Heart left ventricle (tissue), 16 donors: ENCODE measurements at regions not wholly inside any gene's neighbourhood (a gene's known extent, or its start where the extent isn't known, plus 50 kb on each side); places are given as distances from the start of the nearest gene placed in this dataset.
"Not testable (repeated sequence)": the region's sequence is repeated elsewhere in the genome, so short reads cannot be mapped to it uniquely, and the experiment has no call there.

Experiments
- ATAC-seq, 4 donors: fragments of 200-7000 bp; cut with Tn5 transposase; one replicate each; pipeline ENCODE4 v1.9.1; 2020 to 2022; ENCODE audit warnings: moderate library complexity in 4 of 4, mild to moderate bottlenecking in 3 of 4, moderate number of reproducible peaks in 1 of 4
- DNase-seq, 5 donors: peaks; one replicate each; pipeline ENCODE4 v3.0.0-alpha.2; 2020
- H3K27ac ChIP-seq, 12 donors: fragments of 200-600 bp; sonication (generic) in 4 of 12; one replicate each; pipeline versions ENCODE4 v1.5.0 to v1.8.0; 2016 to 2022; ENCODE audit warnings: mild to moderate bottlenecking in 2 of 12
- H3K27me3 ChIP-seq, 9 donors: fragments of 200-600 bp; sonication (generic) in 2 of 9; one replicate each; pipeline versions ENCODE4 v1.5.1 to v1.8.0; 2016 to 2022; ENCODE audit warnings: mild to moderate bottlenecking in 3 of 9
- H3K36me3 ChIP-seq, 9 donors: fragments of 200-600 bp; sonication (generic) in 2 of 9; one replicate each; pipeline versions ENCODE4 v1.5.0 to v1.8.0; 2018 to 2022; ENCODE audit warnings: mild to moderate bottlenecking in 2 of 9
- H3K4me1 ChIP-seq, 12 donors: fragments of 200-600 bp; sonication (generic) in 4 of 12; one replicate each; pipeline versions ENCODE4 v1.5.0 to v1.8.0; 2016 to 2022; ENCODE audit warnings: mild to moderate bottlenecking in 3 of 12
- H3K4me3 ChIP-seq, 12 donors: fragments of 200-600 bp; sonication (generic) in 4 of 12; one replicate each; pipeline versions ENCODE4 v1.5.0 to v1.8.0; 2017 to 2022; ENCODE audit warnings: mild to moderate bottlenecking in 9 of 12, moderate library complexity in 4 of 12
- H3K9me3 ChIP-seq, 12 donors: fragments of 200-600 bp; sonication (generic) in 4 of 12; one replicate each; pipeline versions ENCODE4 v1.5.0 to v1.8.0; 2016 to 2022; ENCODE audit warnings: mild to moderate bottlenecking in 1 of 12
- CTCF ChIP-seq, 12 donors: fragments of 200-600 bp; sonication (generic) in 4 of 12; IDR thresholded peaks; one replicate each; pipeline versions ENCODE4 v1.5.0 to v1.8.0; 2018 to 2022; ENCODE audit warnings: antibody characterized with exemption in 12 of 12, mild to moderate bottlenecking in 5 of 12
- POLR2A ChIP-seq, 2 donors: fragments of 450-650 bp; IDR thresholded peaks; one replicate each; pipeline ENCODE4 v1.6.1; 2017; ENCODE audit warnings: antibody characterized with exemption in 2 of 2, mild to moderate bottlenecking in 2 of 2, moderate library complexity in 2 of 2
- WGBS, 4 donors: extraction: QIAGEN DNeasy Blood & Tissue Kit in 2 of 4; methylation state at CpG; one replicate each; pipeline versions ENCODE4 v1.1.5 to v1.1.7; 2013 to 2018; 5-methylcytosine and 5-hydroxymethylcytosine counted together
- intact Hi-C, 10 donors: fragments of 100-400 bp; cut with DNase I; formaldehyde crosslinking; loops; one replicate each; pipeline versions ENCODE4 v1.11.1 to v1.14.2; 2022
- donor health status: ischemic (EF 13 %, LVEDD 7.1; RV severe dilation, severe dysfunction).
- donor health status: healthy with polysubstance abuse.
- donor health status: DM: no; HTN: yes; CAD: no.
- donor health status: DM: no; HTN: no; CAD: no.
- donor health status: ischemic (EF 25% LVEDD 6.9; RV normal size, moderate dysfunction).
- donor health status: ischemic (EF 25% LVEDD 5.7; RV mildly dilated, moderate dysfunction).
- donor health status: healthy.
- donor health status: DM: yes; HTN: yes; CAD: no.
- donor health status: ischemic (EF 35%, LVEDD 5.7; RV mildly dilated, moderate dysfunction).
- donor health status: nonischemic (EF 11% LVEDD 7.7; RV severe dilation, severe dysfunction).
- donor health status: DM: yes; HTN: yes; CAD: no.
- donor health status: PGD.
- donor health status: ischemic (EF 29% LVEDD 5.4; RV normal size, mild dysfunction).
- donor health status: nonischemic (EF 23%, LVEDD 6.1; RV moderate dilation, normal function).

- H3K4me3 ChIP-seq, result no peak overlapping the region
- no peaks in the 10 kb centered on the region for H3K27me3 ChIP-seq
- DNase-seq (no peak), ATAC-seq (no peak)
- 56 to 68% (median 61%) methylated on average over 3 of the region's 3 CpGs for WGBS, 4 donors
- intact Hi-C loops, result no loop called here
- no peak for TF ChIP-seq CTCF (IDR thresholded peaks at IDR 0.05)
- TF ChIP-seq POLR2A (IDR thresholded peaks at IDR 0.05), result no peak
- no peaks in the 10 kb centered on the region for H3K9me3 ChIP-seq
- H3K36me3 ChIP-seq, result no peaks in the 10 kb centered on the region
- no peak overlapping the region for H3K27ac ChIP-seq
- H3K4me1 ChIP-seq, result no peaks in the 10 kb centered on the region
Measured at GRCh38 chr3:87828046-87828445, 230.8 kb downstream of the CGGBP1 start.

DNA sequence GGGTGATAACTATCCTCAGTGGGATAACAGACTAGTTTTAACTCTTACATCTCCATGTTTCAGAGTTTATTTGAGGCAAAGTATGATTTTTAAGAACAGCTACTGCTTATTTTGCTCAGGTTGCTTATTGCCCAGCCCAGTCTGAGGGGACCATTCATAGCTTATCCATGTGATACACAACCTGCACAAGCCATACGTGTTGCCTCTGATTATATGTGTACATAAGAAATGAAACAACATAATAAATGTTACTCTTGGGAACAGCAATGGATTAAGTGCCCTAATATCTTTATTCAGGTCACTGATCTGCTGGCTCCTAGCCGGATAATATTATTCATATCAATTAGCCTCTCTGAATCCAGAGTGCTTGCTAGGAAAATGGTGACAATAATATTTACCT is 236.2 kb downstream of the CGGBP1 start:
- no peaks in the 10 kb centered on the region for H3K27me3 ChIP-seq
- intact Hi-C loops, result no loop called here
- no peaks in the 10 kb centered on the region for H3K9me3 ChIP-seq
- DNase-seq (no peak), ATAC-seq (no peak)
- H3K4me1 ChIP-seq, result no peaks in the 10 kb centered on the region
- H3K36me3 ChIP-seq, result no peaks in the 10 kb centered on the region
- no peak for TF ChIP-seq CTCF (IDR thresholded peaks at IDR 0.05)
- TF ChIP-seq POLR2A (IDR thresholded peaks at IDR 0.05), result no peak
- H3K27ac ChIP-seq, result no peak overlapping the region
- H3K4me3 ChIP-seq, result no peak overlapping the region
- WGBS, 4 donors, result 53 to 74% (median 57%) methylated on average over 2 of the region's 2 CpGs

DNA sequence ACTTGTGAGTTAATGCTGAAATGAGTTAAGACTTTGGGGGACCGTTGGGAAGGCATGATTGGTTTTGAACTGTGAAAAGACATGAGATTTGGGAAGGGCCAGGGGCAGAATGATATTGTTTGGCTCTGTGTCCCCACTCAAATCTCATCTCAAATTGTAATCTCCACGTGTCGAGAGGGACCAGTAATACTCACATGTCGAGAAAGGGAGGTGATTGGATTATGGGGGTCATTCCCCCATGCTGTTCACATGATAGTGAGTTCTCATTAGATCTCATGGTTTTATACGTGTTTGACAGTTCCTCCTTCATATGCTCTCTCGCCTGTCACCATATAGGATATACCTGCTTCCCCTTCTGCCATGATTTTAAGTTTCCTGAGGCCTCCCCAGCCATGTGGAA is 245.3 kb downstream of the CGGBP1 start:
- 74 to 78% (median 76%) methylated on average over 6 of the region's 6 CpGs for WGBS, 4 donors
- ATAC-seq, H3K27me3 ChIP-seq, H3K4me3 ChIP-seq, intact Hi-C loops, H3K27ac ChIP-seq, DNase-seq, H3K36me3 ChIP-seq, H3K4me1 ChIP-seq: not testable (repeated sequence)
- H3K9me3 ChIP-seq, result peaks cover 0 to 11% (median 0%) of the 10 kb centered on the region in 12 donors

DNA sequence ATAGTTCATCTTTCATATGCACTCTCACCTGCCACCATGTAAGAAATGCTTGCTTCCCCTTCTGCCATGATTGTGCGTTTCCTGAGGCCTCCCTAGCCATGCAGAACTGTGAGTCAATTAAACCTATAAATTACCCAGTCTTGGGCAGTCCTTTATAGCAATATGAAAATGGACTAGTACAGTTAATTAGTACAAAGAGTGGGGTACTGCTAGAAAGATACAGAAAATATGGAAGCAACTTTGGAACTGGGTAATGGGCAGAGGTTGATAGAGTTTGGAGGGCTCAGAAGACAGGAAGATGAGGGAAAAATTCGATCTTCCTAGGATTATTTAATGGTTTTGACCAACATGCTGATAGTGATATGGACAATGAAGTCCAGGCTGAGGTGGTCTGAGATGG is 246.9 kb downstream of the CGGBP1 start:
- DNase-seq, result no peak
- WGBS, 4 donors, result 45 to 54% (median 46%) methylated on average over 2 of the region's 2 CpGs
- no peaks in the 10 kb centered on the region for H3K27me3 ChIP-seq
- peaks cover 0 to 11% (median 0%) of the 10 kb centered on the region in 12 donors for H3K9me3 ChIP-seq
- H3K36me3 ChIP-seq, result no peaks in the 10 kb centered on the region
- H3K4me1 ChIP-seq, result no peaks in the 10 kb centered on the region
- TF ChIP-seq CTCF (IDR thresholded peaks at IDR 0.05) (no peak), POLR2A (IDR thresholded peaks at IDR 0.05) (no peak)
- H3K27ac ChIP-seq, result no peak overlapping the region
- H3K4me3 ChIP-seq, result no peak overlapping the region
- ATAC-seq, result no peak
- intact Hi-C loops, result no loop called here

DNA sequence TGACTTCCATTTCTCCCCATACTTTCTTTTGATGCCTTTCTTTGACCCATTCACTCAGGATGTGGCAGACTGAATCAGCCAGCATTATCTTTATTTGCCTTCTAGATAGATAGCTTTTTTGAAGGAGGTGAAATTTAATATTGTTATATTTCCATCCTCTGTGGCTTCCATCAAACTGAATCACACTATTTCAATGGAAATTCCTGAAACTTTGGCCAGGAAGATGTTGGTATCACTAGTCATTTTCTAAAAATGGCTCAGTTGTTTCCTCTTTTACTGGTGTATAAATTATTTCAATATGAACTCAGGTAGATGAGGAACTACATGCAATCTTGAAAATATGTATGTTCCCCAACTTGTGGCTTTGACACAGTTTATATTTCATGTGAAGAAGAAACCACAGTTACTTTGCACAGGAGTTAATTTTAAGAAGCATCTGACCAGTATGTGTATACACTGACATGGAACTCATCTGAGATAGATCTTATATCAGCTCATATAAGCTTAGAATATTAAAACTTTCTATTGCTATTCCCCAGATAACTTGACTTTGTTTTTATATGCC is 248.3 kb downstream of the CGGBP1 start:
- TF ChIP-seq POLR2A (IDR thresholded peaks at IDR 0.05) (no peak), CTCF (IDR thresholded peaks at IDR 0.05) (no peak)
- Histone ChIP-seq H3K4me1 (no peaks in the 10 kb centered on the region), H3K4me3 (no peak overlapping the region), H3K36me3 (no peaks in the 10 kb centered on the region), H3K27me3 (no peaks in the 10 kb centered on the region), H3K9me3 (peaks cover 0 to 11% (median 0%) of the 10 kb centered on the region in 12 donors), H3K27ac (no peak overlapping the region)
- intact Hi-C loops, result no loop called here
- DNase-seq (no peak), ATAC-seq (no peak)
